ENCODE measurements at regions not wholly inside any gene's neighbourhood (a gene's known extent, or its start where the extent isn't known, plus 50 kb on each side); places are given as distances from the start of the nearest gene placed in this dataset.

GRCh38 chr4:138659812-138660316, 355.7 kb upstream of the NOCT start:
- no peaks in the 10 kb centered on the region for H3K4me1 Mint-ChIP-seq (ENCODE audit: low read depth)
- no peaks in the 10 kb centered on the region for H3K9me3 Mint-ChIP-seq
- no peak overlapping the region for H3K27ac Mint-ChIP-seq
- H3K4me3 Mint-ChIP-seq = no peak overlapping the region
- H3K27me3 Mint-ChIP-seq = peaks cover 5% of the 10 kb centered on the region
- H3K36me3 Mint-ChIP-seq (ENCODE audit: low read depth) = no peaks in the 10 kb centered on the region
- intact Hi-C loops (cut with micrococcal nuclease) = no loop called here

- H3K27me3 Mint-ChIP-seq = peaks cover 5% of the 10 kb centered on the region
- intact Hi-C loops (cut with micrococcal nuclease) = no loop called here
- no peak overlapping the region for H3K4me3 Mint-ChIP-seq
- no peaks in the 10 kb centered on the region for H3K4me1 Mint-ChIP-seq (ENCODE audit: low read depth)
- H3K27ac Mint-ChIP-seq = no peak overlapping the region
- no peaks in the 10 kb centered on the region for H3K9me3 Mint-ChIP-seq
- H3K36me3 Mint-ChIP-seq (ENCODE audit: low read depth) = no peaks in the 10 kb centered on the region
These were observed 356.4 kb upstream of the NOCT start for GRCh38 chr4:138659037-138659811.

- peaks cover 5% of the 10 kb centered on the region for H3K27me3 Mint-ChIP-seq
- H3K4me3 Mint-ChIP-seq = no peak overlapping the region
- no peaks in the 10 kb centered on the region for H3K9me3 Mint-ChIP-seq
- H3K27ac Mint-ChIP-seq = no peak overlapping the region
- intact Hi-C loops (cut with micrococcal nuclease) = no loop called here
- H3K36me3 Mint-ChIP-seq (ENCODE audit: low read depth) = no peaks in the 10 kb centered on the region
- no peaks in the 10 kb centered on the region for H3K4me1 Mint-ChIP-seq (ENCODE audit: low read depth)
These were observed 357.1 kb upstream of the NOCT start for GRCh38 chr4:138658518-138658917.

GRCh38 chr4:138656990-138657389, 358.6 kb upstream of the NOCT start:
- H3K4me1 Mint-ChIP-seq (ENCODE audit: low read depth) = no peaks in the 10 kb centered on the region
- H3K27ac Mint-ChIP-seq = no peak overlapping the region
- peaks cover 5% of the 10 kb centered on the region for H3K27me3 Mint-ChIP-seq
- intact Hi-C loops (cut with micrococcal nuclease) = no loop called here
- H3K36me3 Mint-ChIP-seq (ENCODE audit: low read depth) = no peaks in the 10 kb centered on the region
- no peak overlapping the region for H3K4me3 Mint-ChIP-seq
- peaks cover 8% of the 10 kb centered on the region for H3K9me3 Mint-ChIP-seq

- no peaks in the 10 kb centered on the region for H3K4me1 Mint-ChIP-seq (ENCODE audit: low read depth)
- intact Hi-C loops (cut with micrococcal nuclease) = no loop called here
- H3K4me3 Mint-ChIP-seq = no peak overlapping the region
- H3K27ac Mint-ChIP-seq = no peak overlapping the region
- H3K9me3 Mint-ChIP-seq = peaks cover 14% of the 10 kb centered on the region
- H3K27me3 Mint-ChIP-seq = peaks cover 5% of the 10 kb centered on the region
- H3K36me3 Mint-ChIP-seq (ENCODE audit: low read depth) = no peaks in the 10 kb centered on the region
These were observed 359.6 kb upstream of the NOCT start for GRCh38 chr4:138655985-138656384.

- Mint-ChIP-seq H3K27me3 (peaks cover 5% of the 10 kb centered on the region), H3K4me1 (ENCODE audit: low read depth) (no peaks in the 10 kb centered on the region)
- intact Hi-C loops (cut with micrococcal nuclease) = no loop called here
These were observed 360.3 kb upstream of the NOCT start for GRCh38 chr4:138655286-138655685.

GRCh38 chr4:138650929-138651448, 364.6 kb upstream of the NOCT start:
- H3K4me1 Mint-ChIP-seq (ENCODE audit: low read depth) = no peaks in the 10 kb centered on the region
- peaks cover 3% of the 10 kb centered on the region for H3K27me3 Mint-ChIP-seq
- H3K4me3 Mint-ChIP-seq = no peak overlapping the region
- peaks cover 14% of the 10 kb centered on the region for H3K9me3 Mint-ChIP-seq
- no peak overlapping the region for H3K27ac Mint-ChIP-seq
- intact Hi-C loops (cut with micrococcal nuclease) = no loop called here
- no peaks in the 10 kb centered on the region for H3K36me3 Mint-ChIP-seq (ENCODE audit: low read depth)

More at GRCh38 chr4:138655286-138655685, 360.3 kb upstream of the NOCT start:
- H3K4me3 Mint-ChIP-seq = no peak overlapping the region
- H3K36me3 Mint-ChIP-seq (ENCODE audit: low read depth) = no peaks in the 10 kb centered on the region
- H3K9me3 Mint-ChIP-seq = peaks cover 14% of the 10 kb centered on the region
- H3K27ac Mint-ChIP-seq = no peak overlapping the region

GRCh38 chr4:138650495-138650894, 365.1 kb upstream of the NOCT start:
- no peak overlapping the region for H3K4me3 Mint-ChIP-seq
- H3K9me3 Mint-ChIP-seq = peaks cover 14% of the 10 kb centered on the region
- no peaks in the 10 kb centered on the region for H3K4me1 Mint-ChIP-seq (ENCODE audit: low read depth)
- peaks cover 5% of the 10 kb centered on the region for H3K27me3 Mint-ChIP-seq
- intact Hi-C loops (cut with micrococcal nuclease) = no loop called here
- H3K36me3 Mint-ChIP-seq (ENCODE audit: low read depth) = no peaks in the 10 kb centered on the region
- no peak overlapping the region for H3K27ac Mint-ChIP-seq

GRCh38 chr4:138647433-138647832, 368.1 kb upstream of the NOCT start:
- H3K9me3 Mint-ChIP-seq = peaks cover 10% of the 10 kb centered on the region
- no peak overlapping the region for H3K27ac Mint-ChIP-seq
- H3K4me3 Mint-ChIP-seq = no peak overlapping the region
- H3K36me3 Mint-ChIP-seq (ENCODE audit: low read depth) = no peaks in the 10 kb centered on the region
- peaks cover 5% of the 10 kb centered on the region for H3K27me3 Mint-ChIP-seq
- intact Hi-C loops (cut with micrococcal nuclease) = no loop called here
- H3K4me1 Mint-ChIP-seq (ENCODE audit: low read depth) = no peaks in the 10 kb centered on the region

GRCh38 chr4:138646383-138646782, 369.2 kb upstream of the NOCT start:
- Mint-ChIP-seq H3K36me3 (ENCODE audit: low read depth) (no peaks in the 10 kb centered on the region), H3K4me3 (no peak overlapping the region), H3K27ac (no peak overlapping the region), H3K27me3 (peaks cover 6% of the 10 kb centered on the region), H3K9me3 (no peaks in the 10 kb centered on the region), H3K4me1 (ENCODE audit: low read depth) (no peaks in the 10 kb centered on the region)
- intact Hi-C loops (cut with micrococcal nuclease) = no loop called here

- peaks cover 9% of the 10 kb centered on the region for H3K27me3 Mint-ChIP-seq
- no peak overlapping the region for H3K4me3 Mint-ChIP-seq
- H3K4me1 Mint-ChIP-seq (ENCODE audit: low read depth) = no peaks in the 10 kb centered on the region
- intact Hi-C loops (cut with micrococcal nuclease) = no loop called here
- H3K36me3 Mint-ChIP-seq (ENCODE audit: low read depth) = no peaks in the 10 kb centered on the region
- no peaks in the 10 kb centered on the region for H3K9me3 Mint-ChIP-seq
- no peak overlapping the region for H3K27ac Mint-ChIP-seq
These were observed 370.3 kb upstream of the NOCT start for GRCh38 chr4:138645289-138645688.

GRCh38 chr4:138644322-138644721, 371.3 kb upstream of the NOCT start:
- H3K4me1 Mint-ChIP-seq (ENCODE audit: low read depth) = no peaks in the 10 kb centered on the region
- intact Hi-C loops (cut with micrococcal nuclease) = no loop called here
- peaks cover 9% of the 10 kb centered on the region for H3K27me3 Mint-ChIP-seq
- H3K4me3 Mint-ChIP-seq = no peak overlapping the region
- no peaks in the 10 kb centered on the region for H3K9me3 Mint-ChIP-seq
- no peak overlapping the region for H3K27ac Mint-ChIP-seq
- no peaks in the 10 kb centered on the region for H3K36me3 Mint-ChIP-seq (ENCODE audit: low read depth)

- Mint-ChIP-seq H3K27ac (no peak overlapping the region), H3K4me1 (ENCODE audit: low read depth) (no peaks in the 10 kb centered on the region), H3K36me3 (ENCODE audit: low read depth) (no peaks in the 10 kb centered on the region), H3K9me3 (no peaks in the 10 kb centered on the region), H3K27me3 (peaks cover 9% of the 10 kb centered on the region), H3K4me3 (no peak overlapping the region)
- intact Hi-C loops (cut with micrococcal nuclease) = no loop called here
These were observed 371.8 kb upstream of the NOCT start for GRCh38 chr4:138643827-138644226.

- no peak overlapping the region for H3K27ac Mint-ChIP-seq
- H3K27me3 Mint-ChIP-seq = peaks cover 4% of the 10 kb centered on the region
- no peak overlapping the region for H3K4me3 Mint-ChIP-seq
- H3K9me3 Mint-ChIP-seq = no peaks in the 10 kb centered on the region
- intact Hi-C loops (cut with micrococcal nuclease) = no loop called here
- H3K36me3 Mint-ChIP-seq (ENCODE audit: low read depth) = no peaks in the 10 kb centered on the region
- no peaks in the 10 kb centered on the region for H3K4me1 Mint-ChIP-seq (ENCODE audit: low read depth)
These were observed 376.4 kb upstream of the NOCT start for GRCh38 chr4:138639018-138639741.

Measured in dendritic cell treated with granulocyte-macrophage colony-stimulating factor and Interleukin-4, amounts not matched to agents 40 ng/mL and 50 ng/mL, for 4 days (primary cell).